GM13977 (cell line): ENCODE measurements at regions not wholly inside any gene's neighbourhood (a gene's known extent, or its start where the extent isn't known, plus 50 kb on each side); places are given as distances from the start of the nearest gene placed in this dataset.

Experiments used
- DNase-seq: peaks from one replicate; pipeline ENCODE4 v3.0.0; 2012; ENCODE audit warnings: low spot score
- in situ Hi-C: fragments of 300-500 bp; cut with MboI; formaldehyde crosslinking; loops from one replicate; pipeline ENCODE4 v1.12.0; 2022; ENCODE audit warnings: low sequenced_read_pairs, low pct_unique_long_range_greater_than_20kb, mixed read lengths, inconsistent platforms; ENCODE audit not compliant: unreplicated experiment
- TF ChIP-seq, protein P1 (sequence below): IDR thresholded peaks from 2 replicates; pipeline ENCODE4 v1.5.1; 2012; ENCODE audit warnings: mild to moderate bottlenecking, control low read depth; ENCODE audit not compliant: insufficient read depth; ENCODE audit errors: extremely low read depth, missing control alignments

GRCh38 chr14:25150934-25151790, 101.2 kb upstream of the STXBP6 start:
- in situ Hi-C loops: no loop called here
- TF ChIP-seq, protein P1, sequence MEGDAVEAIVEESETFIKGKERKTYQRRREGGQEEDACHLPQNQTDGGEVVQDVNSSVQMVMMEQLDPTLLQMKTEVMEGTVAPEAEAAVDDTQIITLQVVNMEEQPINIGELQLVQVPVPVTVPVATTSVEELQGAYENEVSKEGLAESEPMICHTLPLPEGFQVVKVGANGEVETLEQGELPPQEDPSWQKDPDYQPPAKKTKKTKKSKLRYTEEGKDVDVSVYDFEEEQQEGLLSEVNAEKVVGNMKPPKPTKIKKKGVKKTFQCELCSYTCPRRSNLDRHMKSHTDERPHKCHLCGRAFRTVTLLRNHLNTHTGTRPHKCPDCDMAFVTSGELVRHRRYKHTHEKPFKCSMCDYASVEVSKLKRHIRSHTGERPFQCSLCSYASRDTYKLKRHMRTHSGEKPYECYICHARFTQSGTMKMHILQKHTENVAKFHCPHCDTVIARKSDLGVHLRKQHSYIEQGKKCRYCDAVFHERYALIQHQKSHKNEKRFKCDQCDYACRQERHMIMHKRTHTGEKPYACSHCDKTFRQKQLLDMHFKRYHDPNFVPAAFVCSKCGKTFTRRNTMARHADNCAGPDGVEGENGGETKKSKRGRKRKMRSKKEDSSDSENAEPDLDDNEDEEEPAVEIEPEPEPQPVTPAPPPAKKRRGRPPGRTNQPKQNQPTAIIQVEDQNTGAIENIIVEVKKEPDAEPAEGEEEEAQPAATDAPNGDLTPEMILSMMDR: peak; percentile 73
- DNase-seq: peak; percentile 45

DNA sequence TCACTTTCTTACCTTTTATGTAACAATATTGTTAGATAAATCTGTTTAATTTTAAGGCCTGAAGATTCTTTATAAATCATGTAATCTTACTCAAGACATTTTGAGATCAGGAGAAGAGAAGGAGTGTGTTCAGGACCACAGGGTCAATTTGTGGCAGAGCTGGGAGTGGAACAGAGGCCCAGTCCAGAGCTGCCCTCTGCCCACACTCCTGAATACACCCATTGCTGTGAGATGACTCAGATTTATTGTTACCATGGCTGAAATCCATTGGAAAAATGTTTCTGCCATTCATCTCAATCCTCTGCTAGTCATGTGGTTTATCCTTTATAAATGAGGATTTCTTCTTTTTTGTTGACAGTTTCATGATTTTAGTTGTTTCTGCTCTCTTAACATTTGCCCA, 100.5 kb upstream of the STXBP6 start:
- TF ChIP-seq, protein P1: no peak
- in situ Hi-C loops: no loop called here
- no peak for DNase-seq

DNA sequence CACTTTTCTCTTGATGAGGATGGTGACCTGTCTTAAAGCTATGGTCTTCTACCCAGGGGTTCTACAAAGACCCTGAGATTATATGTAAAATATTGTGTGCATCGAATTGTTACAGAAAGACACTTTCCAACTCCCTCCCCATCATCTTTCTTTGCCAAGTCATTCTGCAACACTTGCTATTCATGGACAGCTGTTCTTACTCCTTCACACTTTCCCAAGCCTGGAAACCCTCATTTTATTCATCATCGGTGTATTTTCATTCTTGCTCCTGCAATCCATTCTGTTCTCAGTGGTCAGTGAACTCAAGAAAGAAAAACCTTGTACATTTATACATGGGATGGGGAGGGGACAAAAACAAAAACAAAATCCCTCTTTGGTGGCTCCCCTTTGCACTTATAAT, 90.5 kb upstream of the STXBP6 start:
- in situ Hi-C loops: loop anchor here (25.0 kb wide), 2 partner anchors 328 to 428 kb away; no protein-coding TSS in a partner anchor
- TF ChIP-seq, protein P1: no peak

GRCh38 chr14:25136811-25137210, 86.9 kb upstream of the STXBP6 start:
- no peak for DNase-seq
- in situ Hi-C loops: loop anchor here (25.0 kb wide), 2 partner anchors 325 to 425 kb away; no protein-coding TSS in a partner anchor
- TF ChIP-seq, protein P1: no peak

More for the DNA sequence above, 90.5 kb upstream of the STXBP6 start:
- DNase-seq: no peak

DNA sequence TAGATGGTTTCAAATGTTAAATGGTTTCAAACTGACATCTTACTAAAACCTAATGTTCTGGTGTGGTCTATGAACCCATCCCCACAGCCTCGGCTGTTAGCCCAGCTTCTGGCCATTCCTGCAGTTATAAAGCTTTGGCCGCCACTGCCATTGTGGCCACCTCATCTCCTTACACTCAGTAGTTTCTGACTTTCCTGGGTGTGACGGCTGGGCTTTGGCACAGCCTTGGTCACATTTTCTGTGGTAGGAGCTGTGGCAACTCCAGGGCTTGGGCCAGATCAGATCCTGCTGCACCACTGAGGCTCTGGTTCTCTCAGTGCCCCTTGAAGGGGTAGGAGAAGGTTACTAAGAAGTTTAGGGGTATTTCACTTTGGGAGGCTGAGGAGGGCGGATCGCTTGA, 84.2 kb upstream of the STXBP6 start:
- TF ChIP-seq, protein P1: no peak
- no peak for DNase-seq
- in situ Hi-C loops: loop anchor here (25.0 kb wide), 2 partner anchors 322 to 422 kb away; no protein-coding TSS in a partner anchor

- in situ Hi-C loops: loop anchor here (25.0 kb wide), 2 partner anchors 321 to 421 kb away; no protein-coding TSS in a partner anchor
- DNase-seq: peak; percentile 66
These were observed 82.9 kb upstream of the STXBP6 start for GRCh38 chr14:25132732-25133422.

More at GRCh38 chr14:25132732-25133422, 82.9 kb upstream of the STXBP6 start:
- TF ChIP-seq, protein P1: peak; percentile 89
